ENCODE measurements at regions not wholly inside any gene's neighbourhood (a gene's known extent, or its start where the extent isn't known, plus 50 kb on each side); places are given as distances from the start of the nearest gene placed in this dataset.

GRCh38 chr20:22352019-22352418, 232.4 kb downstream of the FOXA2 start:
- TF ChIP-seq POLR2A (IDR thresholded peaks at IDR 0.05) (no peak), POLR2AphosphoS5 (IDR thresholded peaks at IDR 0.05) (no peak), EP300 (IDR thresholded peaks at IDR 0.05) (no peak)
- TF ChIP-seq, protein P1, sequence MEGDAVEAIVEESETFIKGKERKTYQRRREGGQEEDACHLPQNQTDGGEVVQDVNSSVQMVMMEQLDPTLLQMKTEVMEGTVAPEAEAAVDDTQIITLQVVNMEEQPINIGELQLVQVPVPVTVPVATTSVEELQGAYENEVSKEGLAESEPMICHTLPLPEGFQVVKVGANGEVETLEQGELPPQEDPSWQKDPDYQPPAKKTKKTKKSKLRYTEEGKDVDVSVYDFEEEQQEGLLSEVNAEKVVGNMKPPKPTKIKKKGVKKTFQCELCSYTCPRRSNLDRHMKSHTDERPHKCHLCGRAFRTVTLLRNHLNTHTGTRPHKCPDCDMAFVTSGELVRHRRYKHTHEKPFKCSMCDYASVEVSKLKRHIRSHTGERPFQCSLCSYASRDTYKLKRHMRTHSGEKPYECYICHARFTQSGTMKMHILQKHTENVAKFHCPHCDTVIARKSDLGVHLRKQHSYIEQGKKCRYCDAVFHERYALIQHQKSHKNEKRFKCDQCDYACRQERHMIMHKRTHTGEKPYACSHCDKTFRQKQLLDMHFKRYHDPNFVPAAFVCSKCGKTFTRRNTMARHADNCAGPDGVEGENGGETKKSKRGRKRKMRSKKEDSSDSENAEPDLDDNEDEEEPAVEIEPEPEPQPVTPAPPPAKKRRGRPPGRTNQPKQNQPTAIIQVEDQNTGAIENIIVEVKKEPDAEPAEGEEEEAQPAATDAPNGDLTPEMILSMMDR (IDR thresholded peaks at IDR 0.05), result no peak
